ENCODE measurements at regions not wholly inside any gene's neighbourhood (a gene's known extent, or its start where the extent isn't known, plus 50 kb on each side); places are given as distances from the start of the nearest gene placed in this dataset.
A peak's percentile ranks its signal among the peaks of the same experiment; 100 is the strongest.

GRCh38 chr11:129620237-129621104 lies 195.2 kb upstream of the TMEM45B start:
- Histone ChIP-seq H3K27ac (no peak overlapping the region), H3K36me3 (no peaks in the 10 kb centered on the region), H3K4me1 (no peaks in the 10 kb centered on the region), H3K9me3 (no peaks in the 10 kb centered on the region), H3K27me3 (no peaks in the 10 kb centered on the region), H3K4me3 (no peak overlapping the region)
- DNase-seq (no peak), ATAC-seq (peak; percentile 79)
- intact Hi-C loops (cut with DNase I): no loop called here
- TF ChIP-seq CTCF (IDR thresholded peaks at IDR 0.05): no peak

GRCh38 chr11:129625930-129626329 lies 189.7 kb upstream of the TMEM45B start:
- no peaks in the 10 kb centered on the region for H3K4me1 ChIP-seq
- DNase-seq (no peak), ATAC-seq (no peak)
- no peaks in the 10 kb centered on the region for H3K27me3 ChIP-seq
- no peak for TF ChIP-seq CTCF (IDR thresholded peaks at IDR 0.05)
- H3K4me3 ChIP-seq: no peak overlapping the region
- no peaks in the 10 kb centered on the region for H3K9me3 ChIP-seq
- H3K36me3 ChIP-seq: no peaks in the 10 kb centered on the region
- no peak overlapping the region for H3K27ac ChIP-seq
- intact Hi-C loops (cut with DNase I): no loop called here

GRCh38 chr11:129631201-129631600 lies 184.4 kb upstream of the TMEM45B start:
- no peak for TF ChIP-seq CTCF (IDR thresholded peaks at IDR 0.05)
- no peaks in the 10 kb centered on the region for H3K9me3 ChIP-seq
- ATAC-seq (no peak), DNase-seq (no peak)
- H3K27me3 ChIP-seq: no peaks in the 10 kb centered on the region
- no peak overlapping the region for H3K27ac ChIP-seq
- H3K36me3 ChIP-seq: no peaks in the 10 kb centered on the region
- no peaks in the 10 kb centered on the region for H3K4me1 ChIP-seq
- H3K4me3 ChIP-seq: no peak overlapping the region
- intact Hi-C loops (cut with DNase I): no loop called here

- no peak overlapping the region for H3K27ac ChIP-seq
- TF ChIP-seq CTCF (IDR thresholded peaks at IDR 0.05): no peak
- H3K27me3 ChIP-seq: no peaks in the 10 kb centered on the region
- no peaks in the 10 kb centered on the region for H3K4me1 ChIP-seq
- no peak for ATAC-seq
- no peaks in the 10 kb centered on the region for H3K36me3 ChIP-seq
- H3K4me3 ChIP-seq: no peak overlapping the region
- intact Hi-C loops (cut with DNase I): no loop called here
- no peaks in the 10 kb centered on the region for H3K9me3 ChIP-seq
- DNase-seq: no peak
Observed at GRCh38 chr11:129636926-129637325, 178.7 kb upstream of the TMEM45B start.

- Histone ChIP-seq H3K27me3 (no peaks in the 10 kb centered on the region), H3K4me1 (no peaks in the 10 kb centered on the region), H3K27ac (no peak overlapping the region), H3K9me3 (no peaks in the 10 kb centered on the region), H3K36me3 (no peaks in the 10 kb centered on the region), H3K4me3 (no peak overlapping the region)
- intact Hi-C loops (cut with DNase I): no loop called here
- no peak for TF ChIP-seq CTCF (IDR thresholded peaks at IDR 0.05)
- ATAC-seq (no peak), DNase-seq (no peak)
Observed at GRCh38 chr11:129637473-129637872, 178.2 kb upstream of the TMEM45B start.

Data from upper lobe of right lung (tissue), 1 donor.